Left lung (tissue), 4 donors: ENCODE measurements at regions not wholly inside any gene's neighbourhood (a gene's known extent, or its start where the extent isn't known, plus 50 kb on each side); places are given as distances from the start of the nearest gene placed in this dataset.

Experiments used
- ATAC-seq: fragments of 200-7000 bp; cut with Tn5 transposase; one replicate; pipeline ENCODE4 v1.9.1; 2020; ENCODE audit warnings: moderate library complexity
- DNase-seq, 4 donors: peaks; one replicate each; pipeline ENCODE4 v3.0.0-alpha.2; 2013 to 2020
- H3K27ac ChIP-seq, 2 donors: fragments of 200-600 bp; sonication (generic) in 1 of 2; one replicate each; pipeline versions ENCODE4 v1.5.0 to v1.8.0; 2020 to 2021
- H3K27me3 ChIP-seq, 2 donors: fragments of 200-600 bp; sonication (generic) in 1 of 2; one replicate each; pipeline versions ENCODE4 v1.5.0 to v1.8.0; 2020 to 2021
- H3K36me3 ChIP-seq, 2 donors: fragments of 200-600 bp; sonication (generic) in 1 of 2; one replicate each; pipeline versions ENCODE4 v1.5.0 to v1.8.0; 2020 to 2021
- H3K4me1 ChIP-seq, 2 donors: fragments of 200-600 bp; one replicate each; pipeline ENCODE4 v1.8.0; 2021
- H3K4me3 ChIP-seq, 2 donors: fragments of 200-600 bp; sonication (generic) in 1 of 2; one replicate each; pipeline versions ENCODE4 v1.5.0 to v1.8.0; 2020 to 2021; ENCODE audit warnings: mild to moderate bottlenecking in 1 of 2
- H3K9me3 ChIP-seq, 2 donors: fragments of 200-600 bp; sonication (generic) in 1 of 2; one replicate each; pipeline versions ENCODE4 v1.5.0 to v1.8.0; 2020 to 2021
- CTCF ChIP-seq, 2 donors: fragments of 200-600 bp; sonication (generic) in 1 of 2; IDR thresholded peaks; one replicate each; pipeline versions ENCODE4 v1.5.0 to v1.8.0; 2021; ENCODE audit warnings: antibody characterized with exemption in 2 of 2
- intact Hi-C, 2 donors: fragments of 100-400 bp; cut with DNase I; formaldehyde crosslinking; loops; one replicate each; pipeline versions ENCODE4 v1.11.2 to v1.14.2; 2022
- donor health status: DM: no; HTN: yes; CAD: no.
- donor health status: DM: no; HTN: no; CAD: no.

GRCh38 chr15:62858343-62858742, 184.2 kb upstream of the TPM1 start:
- Histone ChIP-seq H3K27ac (no peak overlapping the region), H3K36me3 (no peaks in the 10 kb centered on the region), H3K4me1 (no peaks in the 10 kb centered on the region), H3K9me3 (peaks cover 0 to 2% of the 10 kb centered on the region in 2 donors), H3K4me3 (no peak overlapping the region), H3K27me3 (no peaks in the 10 kb centered on the region)
- no peak for ATAC-seq
- intact Hi-C loops: no loop called here
- TF ChIP-seq CTCF (IDR thresholded peaks at IDR 0.05): no peak
- DNase-seq: no peak

- no peak overlapping the region for H3K27ac ChIP-seq
- no peak for TF ChIP-seq CTCF (IDR thresholded peaks at IDR 0.05)
- intact Hi-C loops: no loop called here
- no peaks in the 10 kb centered on the region for H3K4me1 ChIP-seq
- H3K27me3 ChIP-seq: no peaks in the 10 kb centered on the region
- H3K36me3 ChIP-seq: no peaks in the 10 kb centered on the region
- H3K4me3 ChIP-seq: no peak overlapping the region
- no peak for DNase-seq
- no peak for ATAC-seq
- H3K9me3 ChIP-seq: peaks cover 0 to 2% of the 10 kb centered on the region in 2 donors
Measured at GRCh38 chr15:62862717-62863116, 179.8 kb upstream of the TPM1 start.

- DNase-seq (no peak), ATAC-seq (no peak)
- no peak overlapping the region for H3K27ac ChIP-seq
- intact Hi-C loops: no loop called here
- no peaks in the 10 kb centered on the region for H3K9me3 ChIP-seq
- no peaks in the 10 kb centered on the region for H3K36me3 ChIP-seq
- no peaks in the 10 kb centered on the region for H3K27me3 ChIP-seq
- TF ChIP-seq CTCF (IDR thresholded peaks at IDR 0.05): no peak
- no peaks in the 10 kb centered on the region for H3K4me1 ChIP-seq
- H3K4me3 ChIP-seq: no peak overlapping the region
Measured at GRCh38 chr15:62866366-62866765, 176.2 kb upstream of the TPM1 start.

GRCh38 chr15:62867844-62868243, 174.7 kb upstream of the TPM1 start:
- DNase-seq: no peak
- intact Hi-C loops: no loop called here
- H3K27ac ChIP-seq: no peak overlapping the region

GRCh38 chr15:62868507-62868906, 174.0 kb upstream of the TPM1 start:
- no peaks in the 10 kb centered on the region for H3K36me3 ChIP-seq
- no peaks in the 10 kb centered on the region for H3K4me1 ChIP-seq
- no peak overlapping the region for H3K4me3 ChIP-seq
- TF ChIP-seq CTCF (IDR thresholded peaks at IDR 0.05): no peak
- no peaks in the 10 kb centered on the region for H3K27me3 ChIP-seq
- intact Hi-C loops: no loop called here
- H3K9me3 ChIP-seq: no peaks in the 10 kb centered on the region
- H3K27ac ChIP-seq: no peak overlapping the region
- DNase-seq (no peak), ATAC-seq (no peak)

More at GRCh38 chr15:62867844-62868243, 174.7 kb upstream of the TPM1 start:
- Histone ChIP-seq H3K4me1 (no peaks in the 10 kb centered on the region), H3K36me3 (no peaks in the 10 kb centered on the region), H3K4me3 (no peak overlapping the region), H3K27me3 (no peaks in the 10 kb centered on the region), H3K9me3 (no peaks in the 10 kb centered on the region)
- no peak for ATAC-seq
- TF ChIP-seq CTCF (IDR thresholded peaks at IDR 0.05): no peak
